ENCODE measurements at regions not wholly inside any gene's neighbourhood (a gene's known extent, or its start where the extent isn't known, plus 50 kb on each side); places are given as distances from the start of the nearest gene placed in this dataset.

GRCh38 chr1:209319549-209319948, 264.0 kb upstream of the CAMK1G start:
- DNase-seq: no peak

- no peak for DNase-seq
These were observed 259.8 kb upstream of the CAMK1G start for GRCh38 chr1:209323743-209324142.

- DNase-seq: no peak
These were observed 258.3 kb upstream of the CAMK1G start for GRCh38 chr1:209324901-209325871.

- no peak for DNase-seq
These were observed 257.4 kb upstream of the CAMK1G start for GRCh38 chr1:209326076-209326475.

GRCh38 chr1:209326831-209327230, 256.7 kb upstream of the CAMK1G start:
- no peak for DNase-seq

- peak; percentile 15 for DNase-seq
These were observed 255.3 kb upstream of the CAMK1G start for GRCh38 chr1:209328196-209328595.

GRCh38 chr1:209335178-209335577, 248.3 kb upstream of the CAMK1G start:
- peak; percentile 31 for DNase-seq

- DNase-seq: no peak
These were observed 242.4 kb upstream of the CAMK1G start for GRCh38 chr1:209341146-209341545.

- DNase-seq: no peak
These were observed 241.7 kb upstream of the CAMK1G start for GRCh38 chr1:209341673-209342420.

GRCh38 chr1:209342441-209343175, 240.9 kb upstream of the CAMK1G start:
- no peak for DNase-seq

GRCh38 chr1:209343511-209343910, 240.0 kb upstream of the CAMK1G start:
- DNase-seq: no peak

GRCh38 chr1:209344156-209344555, 239.4 kb upstream of the CAMK1G start:
- peak; percentile 48 for DNase-seq

GRCh38 chr1:209349363-209350308, 233.9 kb upstream of the CAMK1G start:
- DNase-seq: no peak

GRCh38 chr1:209353053-209353452, 230.5 kb upstream of the CAMK1G start:
- DNase-seq: no peak

- DNase-seq: peak; percentile 91
These were observed 229.2 kb upstream of the CAMK1G start for GRCh38 chr1:209354111-209354839.

GRCh38 chr1:209354840-209355165, 228.7 kb upstream of the CAMK1G start:
- no peak for DNase-seq

- DNase-seq: no peak
These were observed 228.1 kb upstream of the CAMK1G start for GRCh38 chr1:209355415-209355814.

GRCh38 chr1:209356976-209357377, 226.5 kb upstream of the CAMK1G start:
- no peak for DNase-seq

GRCh38 chr1:209363112-209363511, 220.4 kb upstream of the CAMK1G start:
- DNase-seq: peak; percentile 97

GRCh38 chr1:209364716-209365115, 218.8 kb upstream of the CAMK1G start:
- no peak for DNase-seq

GRCh38 chr1:209367061-209367772, 216.3 kb upstream of the CAMK1G start:
- DNase-seq: no peak

Data from NCI-H1694 treated with DMSO at 0.1 percent for 48 hours (cell line).